ENCODE measurements at regions not wholly inside any gene's neighbourhood (a gene's known extent, or its start where the extent isn't known, plus 50 kb on each side); places are given as distances from the start of the nearest gene placed in this dataset.

DNA sequence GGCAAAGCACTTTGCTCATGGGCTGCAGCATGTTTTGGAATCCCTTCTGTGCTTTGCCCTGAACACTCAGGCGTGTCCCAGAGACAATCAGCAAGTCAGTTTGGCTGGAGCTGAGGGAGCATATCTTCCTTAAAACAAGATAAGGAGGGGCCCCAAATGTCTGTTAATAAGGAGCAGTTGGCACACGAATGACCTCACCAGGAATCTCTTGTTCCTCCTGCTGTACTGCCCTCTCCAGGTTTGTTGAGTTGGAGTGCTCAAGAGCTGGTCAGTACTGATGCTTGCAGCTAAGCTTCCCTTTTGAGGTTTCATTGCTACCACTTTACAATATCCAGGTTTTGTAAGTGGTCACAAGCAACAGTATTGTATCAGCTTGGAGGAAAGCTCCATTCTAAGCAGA is 101.3 kb upstream of the EGFLAM start:
- in situ Hi-C loops (cut with HindIII; ENCODE audit: low pct_unique_long_range_greater_than_20kb, low sequenced_read_pairs) (no loop called here), intact Hi-C loops (cut with micrococcal nuclease; ENCODE audit: unreplicated experiment) (no loop called here)
- no TSS peak for BruUV-seq (replicated peaks)
- no peaks in the 10 kb centered on the region for H3K36me3 ChIP-seq (ENCODE audit: control insufficient read depth, insufficient read depth, low read length)
- no peak for TF ChIP-seq POLR2AphosphoS5 (IDR thresholded peaks at IDR 0.05; ENCODE audit: low read depth, low read length)
- no peak overlapping the region for H3K4me3 ChIP-seq (ENCODE audit: low read depth in 2 of 2, low read length in 2 of 2)
- H3K4me1 ChIP-seq (ENCODE audit: control insufficient read depth, insufficient read depth, low read length), result no peaks in the 10 kb centered on the region
- H3K27ac ChIP-seq (ENCODE audit: low read length), result no peak overlapping the region
- CTCF ChIA-PET, result no interaction called here
- ATAC-seq (no peak), DNase-seq (ENCODE audit: low read depth, low spot score) (no peak)
- no peaks in the 10 kb centered on the region for H3K9me3 ChIP-seq (ENCODE audit: control insufficient read depth, insufficient read depth, low read depth, low read length)
- POLR2A ChIA-PET, result no interaction called here
- H3K27me3 ChIP-seq (ENCODE audit: control insufficient read depth, insufficient read depth, low read length), result peaks cover 4% of the 10 kb centered on the region

DNA sequence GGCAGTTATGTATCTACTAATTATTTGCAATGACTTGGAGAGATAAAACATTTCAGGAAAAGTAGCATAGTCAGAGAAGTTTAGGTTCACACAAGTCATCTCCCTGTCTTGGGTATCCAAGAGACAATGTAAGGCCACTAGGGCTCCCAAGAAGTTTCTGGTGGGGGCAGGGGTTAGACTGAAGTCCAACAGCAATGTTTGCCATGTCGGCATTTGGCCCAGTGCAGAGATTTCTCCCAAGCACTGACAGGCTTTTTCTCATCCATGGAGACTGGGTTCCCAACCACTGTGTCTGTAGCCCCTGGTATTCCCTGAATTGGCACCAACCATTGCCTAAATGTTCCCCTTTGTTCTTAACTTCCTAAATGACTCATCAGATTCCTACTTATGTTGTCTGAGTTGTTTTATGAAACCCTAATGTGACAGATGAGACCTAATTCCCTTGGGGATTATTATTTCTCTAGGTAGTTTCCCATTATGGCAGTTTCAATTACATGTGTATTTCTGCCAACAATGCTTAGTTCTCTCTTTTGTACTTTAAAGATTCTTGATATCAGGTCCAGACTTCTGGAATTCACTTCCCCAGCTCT is 103.6 kb upstream of the EGFLAM start:
- POLR2A ChIA-PET, result no interaction called here
- no peaks in the 10 kb centered on the region for H3K36me3 ChIP-seq (ENCODE audit: control insufficient read depth, insufficient read depth, low read length)
- in situ Hi-C loops (cut with HindIII; ENCODE audit: low pct_unique_long_range_greater_than_20kb, low sequenced_read_pairs) (no loop called here), intact Hi-C loops (cut with micrococcal nuclease; ENCODE audit: unreplicated experiment) (no loop called here)
- H3K4me1 ChIP-seq (ENCODE audit: control insufficient read depth, insufficient read depth, low read length), result no peaks in the 10 kb centered on the region
- DNase-seq (ENCODE audit: low read depth, low spot score) (no peak), ATAC-seq (no peak)
- TF ChIP-seq SIN3A (IDR thresholded peaks at IDR 0.05; ENCODE audit: borderline replicate concordance, insufficient read depth, low read depth, low read length), result no peak
- no peak for TF ChIP-seq POLR2AphosphoS5 (IDR thresholded peaks at IDR 0.05; ENCODE audit: low read depth, low read length)
- TF ChIP-seq, protein P1, sequence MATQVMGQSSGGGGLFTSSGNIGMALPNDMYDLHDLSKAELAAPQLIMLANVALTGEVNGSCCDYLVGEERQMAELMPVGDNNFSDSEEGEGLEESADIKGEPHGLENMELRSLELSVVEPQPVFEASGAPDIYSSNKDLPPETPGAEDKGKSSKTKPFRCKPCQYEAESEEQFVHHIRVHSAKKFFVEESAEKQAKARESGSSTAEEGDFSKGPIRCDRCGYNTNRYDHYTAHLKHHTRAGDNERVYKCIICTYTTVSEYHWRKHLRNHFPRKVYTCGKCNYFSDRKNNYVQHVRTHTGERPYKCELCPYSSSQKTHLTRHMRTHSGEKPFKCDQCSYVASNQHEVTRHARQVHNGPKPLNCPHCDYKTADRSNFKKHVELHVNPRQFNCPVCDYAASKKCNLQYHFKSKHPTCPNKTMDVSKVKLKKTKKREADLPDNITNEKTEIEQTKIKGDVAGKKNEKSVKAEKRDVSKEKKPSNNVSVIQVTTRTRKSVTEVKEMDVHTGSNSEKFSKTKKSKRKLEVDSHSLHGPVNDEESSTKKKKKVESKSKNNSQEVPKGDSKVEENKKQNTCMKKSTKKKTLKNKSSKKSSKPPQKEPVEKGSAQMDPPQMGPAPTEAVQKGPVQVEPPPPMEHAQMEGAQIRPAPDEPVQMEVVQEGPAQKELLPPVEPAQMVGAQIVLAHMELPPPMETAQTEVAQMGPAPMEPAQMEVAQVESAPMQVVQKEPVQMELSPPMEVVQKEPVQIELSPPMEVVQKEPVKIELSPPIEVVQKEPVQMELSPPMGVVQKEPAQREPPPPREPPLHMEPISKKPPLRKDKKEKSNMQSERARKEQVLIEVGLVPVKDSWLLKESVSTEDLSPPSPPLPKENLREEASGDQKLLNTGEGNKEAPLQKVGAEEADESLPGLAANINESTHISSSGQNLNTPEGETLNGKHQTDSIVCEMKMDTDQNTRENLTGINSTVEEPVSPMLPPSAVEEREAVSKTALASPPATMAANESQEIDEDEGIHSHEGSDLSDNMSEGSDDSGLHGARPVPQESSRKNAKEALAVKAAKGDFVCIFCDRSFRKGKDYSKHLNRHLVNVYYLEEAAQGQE (IDR thresholded peaks at IDR 0.05; ENCODE audit: insufficient read depth in 1 of 2, low read depth in 2 of 2, low read length in 1 of 2), result no peak
- H3K27ac ChIP-seq (ENCODE audit: low read length), result no peak overlapping the region
- H3K27me3 ChIP-seq (ENCODE audit: control insufficient read depth, insufficient read depth, low read length), result peaks cover 4% of the 10 kb centered on the region
- H3K4me3 ChIP-seq (ENCODE audit: low read depth in 2 of 2, low read length in 2 of 2), result no peak overlapping the region
- CTCF ChIA-PET, result no interaction called here
- BruUV-seq (replicated peaks), result no TSS peak
- H3K9me3 ChIP-seq (ENCODE audit: control insufficient read depth, insufficient read depth, low read depth, low read length), result no peaks in the 10 kb centered on the region

GRCh38 chr5:38151878-38152277 is 106.5 kb upstream of the EGFLAM start:
- DNase-seq (ENCODE audit: low read depth, low spot score), result no peak
- Histone ChIP-seq H3K9me3 (ENCODE audit: control insufficient read depth, insufficient read depth, low read depth, low read length) (no peaks in the 10 kb centered on the region), H3K27ac (ENCODE audit: low read length) (no peak overlapping the region), H3K27me3 (ENCODE audit: control insufficient read depth, insufficient read depth, low read length) (peaks cover 5% of the 10 kb centered on the region), H3K4me1 (ENCODE audit: control insufficient read depth, insufficient read depth, low read length) (no peaks in the 10 kb centered on the region), H3K4me3 (ENCODE audit: low read depth in 2 of 2, low read length in 2 of 2) (no peak overlapping the region), H3K36me3 (ENCODE audit: control insufficient read depth, insufficient read depth, low read length) (no peaks in the 10 kb centered on the region)
- intact Hi-C loops (cut with micrococcal nuclease; ENCODE audit: unreplicated experiment), result no loop called here
- TF ChIP-seq, protein P1 (IDR thresholded peaks at IDR 0.05; ENCODE audit: insufficient read depth in 1 of 2, low read depth in 2 of 2, low read length in 1 of 2), result no peak
- TF ChIP-seq SIN3A (IDR thresholded peaks at IDR 0.05; ENCODE audit: borderline replicate concordance, insufficient read depth, low read depth, low read length) (no peak), TCF7L2 (IDR thresholded peaks at IDR 0.05; ENCODE audit: low read depth, low read length) (no peak), POLR2AphosphoS5 (IDR thresholded peaks at IDR 0.05; ENCODE audit: low read depth, low read length) (no peak)
- TF ChIP-seq, protein P2, sequence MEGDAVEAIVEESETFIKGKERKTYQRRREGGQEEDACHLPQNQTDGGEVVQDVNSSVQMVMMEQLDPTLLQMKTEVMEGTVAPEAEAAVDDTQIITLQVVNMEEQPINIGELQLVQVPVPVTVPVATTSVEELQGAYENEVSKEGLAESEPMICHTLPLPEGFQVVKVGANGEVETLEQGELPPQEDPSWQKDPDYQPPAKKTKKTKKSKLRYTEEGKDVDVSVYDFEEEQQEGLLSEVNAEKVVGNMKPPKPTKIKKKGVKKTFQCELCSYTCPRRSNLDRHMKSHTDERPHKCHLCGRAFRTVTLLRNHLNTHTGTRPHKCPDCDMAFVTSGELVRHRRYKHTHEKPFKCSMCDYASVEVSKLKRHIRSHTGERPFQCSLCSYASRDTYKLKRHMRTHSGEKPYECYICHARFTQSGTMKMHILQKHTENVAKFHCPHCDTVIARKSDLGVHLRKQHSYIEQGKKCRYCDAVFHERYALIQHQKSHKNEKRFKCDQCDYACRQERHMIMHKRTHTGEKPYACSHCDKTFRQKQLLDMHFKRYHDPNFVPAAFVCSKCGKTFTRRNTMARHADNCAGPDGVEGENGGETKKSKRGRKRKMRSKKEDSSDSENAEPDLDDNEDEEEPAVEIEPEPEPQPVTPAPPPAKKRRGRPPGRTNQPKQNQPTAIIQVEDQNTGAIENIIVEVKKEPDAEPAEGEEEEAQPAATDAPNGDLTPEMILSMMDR (IDR thresholded peaks at IDR 0.05), result no peak
- in situ Hi-C loops (cut with HindIII; ENCODE audit: low pct_unique_long_range_greater_than_20kb, low sequenced_read_pairs), result no loop called here
- ChIA-PET POLR2A (no interaction called here), CTCF (no interaction called here)
- ATAC-seq, result no peak
- no TSS peak for BruUV-seq (replicated peaks)
